ENCODE measurements at regions not wholly inside any gene's neighbourhood (a gene's known extent, or its start where the extent isn't known, plus 50 kb on each side); places are given as distances from the start of the nearest gene placed in this dataset.
A peak's percentile ranks its signal among the peaks of the same experiment; 100 is the strongest.

DNA sequence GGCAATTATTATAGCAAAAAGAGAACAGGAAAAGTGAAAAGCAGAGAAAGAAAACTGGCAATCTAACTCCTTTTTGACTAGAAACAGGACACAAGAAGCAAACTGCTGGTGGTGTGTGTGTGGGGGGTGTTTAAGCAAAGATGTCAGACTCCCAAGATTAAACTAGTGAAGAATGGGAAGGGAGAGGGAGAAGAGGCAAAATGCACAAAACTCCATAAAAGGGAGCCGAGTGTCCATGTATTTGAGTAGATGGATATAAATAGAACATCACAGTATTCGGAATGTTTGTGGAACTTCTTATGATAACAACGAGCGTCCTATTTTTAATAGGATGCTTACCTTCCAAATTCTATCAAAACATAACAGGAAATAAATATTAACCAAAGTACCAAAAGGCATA is 179.8 kb upstream of the TRIB2 start:
- intact Hi-C loops (cut with DNase I), result no loop called here
- WGBS, 2 donors, result 67 to 72% methylated on average over 4 of the region's 4 CpGs
- Histone ChIP-seq H3K4me1 (peaks cover 17 to 27% of the 10 kb centered on the region in 2 donors), H3K27ac (no peak overlapping the region), H3K9me3 (no peaks in the 10 kb centered on the region), H3K27me3 (no peaks in the 10 kb centered on the region), H3K36me3 (no peaks in the 10 kb centered on the region), H3K4me3 (replicated peaks in 1 of 3) (no peak overlapping the region)
- DNase-seq, result no peak
- TF ChIP-seq POLR2A (IDR thresholded peaks at IDR 0.05) (no peak), CTCF (IDR thresholded peaks at IDR 0.05) (no peak)

- no peak for DNase-seq
- 52% methylated on average over 3 of the region's 3 CpGs for WGBS, 2 donors
- TF ChIP-seq POLR2A (IDR thresholded peaks at IDR 0.05), result no peak
- no peak for TF ChIP-seq CTCF (IDR thresholded peaks at IDR 0.05)
- intact Hi-C loops (cut with DNase I), result no loop called here
- Histone ChIP-seq H3K27me3 (no peaks in the 10 kb centered on the region), H3K27ac (no peak overlapping the region), H3K36me3 (no peaks in the 10 kb centered on the region), H3K9me3 (no peaks in the 10 kb centered on the region), H3K4me1 (peaks cover 17 to 30% of the 10 kb centered on the region in 2 donors), H3K4me3 (replicated peaks in 1 of 3) (no peak overlapping the region)
Measured at GRCh38 chr2:12538138-12538694, 178.5 kb upstream of the TRIB2 start.

- Histone ChIP-seq H3K36me3 (no peaks in the 10 kb centered on the region), H3K27ac (no peak overlapping the region), H3K27me3 (no peaks in the 10 kb centered on the region), H3K4me3 (replicated peaks in 1 of 3) (no peak overlapping the region), H3K4me1 (peaks cover 21 to 36% of the 10 kb centered on the region in 2 donors), H3K9me3 (no peaks in the 10 kb centered on the region)
- TF ChIP-seq CTCF (IDR thresholded peaks at IDR 0.05) (no peak), POLR2A (IDR thresholded peaks at IDR 0.05) (no peak)
- intact Hi-C loops (cut with DNase I), result no loop called here
- WGBS, 2 donors, result 43 to 61% methylated on average over 9 of the region's 9 CpGs
- no peak for DNase-seq
Measured at GRCh38 chr2:12539336-12539735, 177.4 kb upstream of the TRIB2 start.

DNA sequence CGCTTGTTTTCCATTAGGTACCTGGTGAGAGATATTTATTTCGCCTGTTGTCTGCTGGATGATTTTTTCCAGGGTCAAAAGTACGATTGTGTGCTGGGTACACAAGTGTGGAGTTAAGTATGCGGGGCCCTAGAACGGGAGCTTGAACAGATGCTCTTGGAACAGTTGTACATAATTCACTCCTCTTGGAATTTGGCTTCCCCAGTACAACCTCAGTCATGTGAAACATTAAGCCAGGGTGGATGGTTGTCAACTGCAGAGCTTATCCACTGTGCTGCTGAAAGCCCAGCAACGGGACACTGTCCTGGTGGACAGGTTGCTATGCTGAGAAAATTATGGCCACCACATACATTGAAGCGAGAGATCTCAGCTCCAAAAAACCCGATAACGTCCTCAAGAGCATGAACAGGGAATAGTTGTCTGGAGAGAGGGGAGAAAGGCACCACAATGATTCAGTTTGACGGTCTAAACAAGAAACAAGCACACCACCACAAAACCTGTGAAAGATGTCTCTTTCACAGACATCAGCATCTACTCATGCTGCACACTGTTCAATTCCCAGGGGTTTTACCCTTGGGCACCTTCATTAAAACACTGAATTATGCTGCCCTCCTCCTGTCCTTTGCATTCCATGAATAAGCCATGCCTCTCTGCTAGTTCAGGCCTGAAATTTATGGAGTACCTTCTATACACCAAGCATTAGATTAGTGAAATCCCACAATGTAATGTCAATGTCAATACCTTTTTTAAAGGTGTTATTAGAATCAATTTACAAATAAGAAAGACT is 176.8 kb upstream of the TRIB2 start:
- WGBS, 2 donors, result 54 to 67% methylated on average over 10 of the region's 10 CpGs
- Histone ChIP-seq H3K36me3 (no peaks in the 10 kb centered on the region), H3K27ac (no peak overlapping the region), H3K27me3 (no peaks in the 10 kb centered on the region), H3K4me1 (peaks cover 21 to 36% of the 10 kb centered on the region in 2 donors), H3K4me3 (replicated peaks in 1 of 3) (no peak overlapping the region), H3K9me3 (no peaks in the 10 kb centered on the region)
- DNase-seq, result peak; percentile 29 to 35
- no peak for TF ChIP-seq POLR2A (IDR thresholded peaks at IDR 0.05)
- TF ChIP-seq CTCF (IDR thresholded peaks at IDR 0.05), result no peak
- intact Hi-C loops (cut with DNase I), result no loop called here
